ENCODE measurements at regions not wholly inside any gene's neighbourhood (a gene's known extent, or its start where the extent isn't known, plus 50 kb on each side); places are given as distances from the start of the nearest gene placed in this dataset.

DNA sequence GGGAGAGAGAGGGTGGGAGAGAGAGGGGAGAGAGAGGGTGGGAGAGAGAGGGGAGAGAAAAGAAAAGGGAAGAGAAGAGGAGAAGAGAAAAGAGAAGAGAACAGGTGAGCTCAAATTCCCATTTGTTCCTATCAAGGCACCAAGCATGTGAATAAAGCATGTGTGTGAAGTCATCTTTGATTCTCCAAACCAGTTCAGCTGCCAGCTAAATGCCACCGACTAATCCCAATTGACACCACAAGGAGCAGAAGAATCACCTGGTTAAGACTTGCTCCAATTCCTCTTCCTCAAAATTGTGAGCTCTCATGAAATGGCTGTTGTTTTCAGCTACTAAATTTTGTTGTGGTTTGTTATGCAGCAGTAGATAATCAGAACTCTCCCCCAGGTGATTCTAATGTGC lies 188.9 kb downstream of the TMX1 start:
- H3K27ac ChIP-seq, result no peak overlapping the region
- TF ChIP-seq, protein P1, sequence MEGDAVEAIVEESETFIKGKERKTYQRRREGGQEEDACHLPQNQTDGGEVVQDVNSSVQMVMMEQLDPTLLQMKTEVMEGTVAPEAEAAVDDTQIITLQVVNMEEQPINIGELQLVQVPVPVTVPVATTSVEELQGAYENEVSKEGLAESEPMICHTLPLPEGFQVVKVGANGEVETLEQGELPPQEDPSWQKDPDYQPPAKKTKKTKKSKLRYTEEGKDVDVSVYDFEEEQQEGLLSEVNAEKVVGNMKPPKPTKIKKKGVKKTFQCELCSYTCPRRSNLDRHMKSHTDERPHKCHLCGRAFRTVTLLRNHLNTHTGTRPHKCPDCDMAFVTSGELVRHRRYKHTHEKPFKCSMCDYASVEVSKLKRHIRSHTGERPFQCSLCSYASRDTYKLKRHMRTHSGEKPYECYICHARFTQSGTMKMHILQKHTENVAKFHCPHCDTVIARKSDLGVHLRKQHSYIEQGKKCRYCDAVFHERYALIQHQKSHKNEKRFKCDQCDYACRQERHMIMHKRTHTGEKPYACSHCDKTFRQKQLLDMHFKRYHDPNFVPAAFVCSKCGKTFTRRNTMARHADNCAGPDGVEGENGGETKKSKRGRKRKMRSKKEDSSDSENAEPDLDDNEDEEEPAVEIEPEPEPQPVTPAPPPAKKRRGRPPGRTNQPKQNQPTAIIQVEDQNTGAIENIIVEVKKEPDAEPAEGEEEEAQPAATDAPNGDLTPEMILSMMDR (conservative IDR thresholded peaks at IDR 0.05), result no peak

DNA sequence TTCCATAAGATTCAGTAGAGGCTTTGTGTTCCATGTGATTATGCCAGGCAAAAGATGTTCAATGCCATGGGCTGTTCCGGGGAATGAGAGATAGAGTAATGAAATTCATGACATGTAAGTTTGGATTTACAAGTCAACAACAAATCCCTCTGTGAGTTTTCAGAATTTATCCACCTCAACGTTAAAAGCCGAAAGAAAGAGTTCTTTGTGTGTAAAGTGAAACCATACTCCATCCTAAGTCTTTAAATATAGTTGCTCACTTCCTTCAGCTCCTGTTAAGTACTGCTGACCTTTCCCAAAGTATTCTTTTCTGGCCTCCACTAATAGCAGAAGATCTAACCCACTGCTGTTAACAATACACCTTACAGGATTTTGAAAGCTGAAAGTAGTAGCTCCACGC lies 190.0 kb downstream of the TMX1 start:
- TF ChIP-seq, protein P1 (conservative IDR thresholded peaks at IDR 0.05), result no peak
- H3K27ac ChIP-seq, result no peak overlapping the region

DNA sequence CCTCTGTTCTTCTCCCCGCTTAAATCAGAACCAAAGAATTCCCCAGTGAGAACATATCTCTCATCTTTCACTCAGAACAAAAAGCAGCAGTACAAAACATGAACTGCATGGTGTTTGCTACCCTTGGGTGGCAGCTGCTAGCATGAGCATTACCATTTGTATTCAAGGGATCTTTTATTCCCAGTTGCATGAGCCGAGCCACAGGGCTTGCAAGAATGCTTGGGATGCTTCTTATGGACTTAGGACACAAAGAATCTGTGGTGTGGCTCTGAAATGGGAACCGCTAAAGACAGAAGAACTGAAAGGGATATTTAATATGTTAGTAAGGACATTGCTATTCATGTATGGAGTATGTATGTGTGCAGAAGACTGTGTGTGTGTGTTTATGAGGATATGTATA lies 190.6 kb downstream of the TMX1 start:
- TF ChIP-seq, protein P1 (conservative IDR thresholded peaks at IDR 0.05), result no peak
- H3K27ac ChIP-seq, result no peak overlapping the region

DNA sequence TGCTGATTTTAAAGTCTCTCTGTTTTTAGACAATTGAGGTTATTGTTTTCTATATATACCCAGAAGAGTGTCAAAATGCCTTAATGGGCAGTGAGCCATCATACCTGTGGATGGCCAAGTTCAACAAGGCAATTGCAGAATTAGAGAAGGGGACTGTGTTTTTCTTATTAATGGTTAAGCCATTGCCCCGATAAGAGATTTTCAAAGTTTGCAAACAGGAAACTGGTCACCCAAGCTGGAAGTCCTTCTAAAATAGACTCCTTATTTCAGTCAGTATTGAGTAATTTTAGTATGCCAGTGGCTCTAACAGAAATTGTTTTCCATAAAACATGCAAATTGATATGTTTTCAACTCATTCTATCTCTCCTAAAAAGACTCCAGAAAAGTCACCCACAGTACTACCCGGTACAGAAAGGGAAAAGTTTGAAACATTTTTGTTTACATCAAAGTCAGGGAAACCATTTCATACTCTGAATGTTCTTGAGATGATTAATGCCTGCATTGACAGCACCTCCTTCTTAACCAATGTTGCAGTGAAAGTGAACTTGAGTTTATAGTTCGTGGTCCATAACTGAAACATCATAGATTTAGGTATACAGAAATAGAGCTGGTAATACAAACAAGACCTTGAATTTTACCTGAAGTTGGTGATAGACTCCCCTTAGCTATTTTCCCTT lies 191.1 kb downstream of the TMX1 start:
- TF ChIP-seq, protein P1 (conservative IDR thresholded peaks at IDR 0.05), result no peak
- H3K27ac ChIP-seq, result no peak overlapping the region

DNA sequence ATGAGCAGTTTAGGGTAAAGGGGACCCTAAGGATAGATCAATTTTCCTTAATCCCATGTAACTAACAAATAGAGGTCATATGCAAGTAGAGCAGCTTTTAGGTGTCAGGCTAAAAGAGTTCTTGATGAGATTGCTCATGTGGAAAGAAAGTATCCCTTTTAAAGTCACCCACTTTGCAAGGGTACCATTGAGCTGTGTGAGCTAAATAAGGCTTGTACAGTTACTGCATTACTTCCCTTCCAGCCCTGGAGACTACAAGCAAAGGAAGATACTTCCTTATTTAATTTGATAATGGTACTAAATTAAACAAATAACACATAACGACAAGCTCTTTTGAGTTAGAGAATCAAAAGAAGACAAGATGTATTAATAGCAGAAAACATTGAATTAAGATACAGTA lies 191.7 kb downstream of the TMX1 start:
- TF ChIP-seq, protein P1 (conservative IDR thresholded peaks at IDR 0.05), result no peak
- no peak overlapping the region for H3K27ac ChIP-seq

DNA sequence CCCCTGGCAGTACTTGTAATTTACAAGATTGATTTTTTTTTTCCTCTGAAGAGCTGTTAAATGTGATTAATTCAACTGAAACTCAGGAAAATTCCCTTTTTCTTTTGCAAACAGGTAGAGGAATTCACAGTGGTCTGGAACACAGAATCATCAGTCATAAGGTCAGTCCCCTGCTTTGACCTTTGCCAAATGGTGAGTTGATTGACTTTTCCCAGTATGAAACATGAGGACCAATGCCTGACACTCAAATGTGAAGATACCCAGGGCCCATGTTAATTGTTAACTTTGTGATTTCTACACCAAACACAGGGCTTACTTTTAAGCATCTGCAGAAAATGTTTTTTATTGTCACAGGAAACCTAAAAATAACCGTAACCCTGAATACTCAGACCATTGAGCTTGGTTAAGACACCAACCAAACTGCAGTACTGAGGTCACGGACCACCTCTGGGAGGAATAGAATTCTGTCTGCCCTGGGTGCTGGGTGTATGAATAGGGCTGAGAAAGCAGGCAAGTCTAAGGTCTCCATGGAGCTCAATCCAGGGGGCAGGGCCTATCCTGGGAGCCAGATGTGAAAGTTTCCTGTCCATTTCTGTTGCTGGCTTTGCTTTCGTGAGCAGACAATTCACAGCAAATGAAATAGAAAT lies 192.4 kb downstream of the TMX1 start:
- no peak overlapping the region for H3K27ac ChIP-seq
- TF ChIP-seq, protein P1 (conservative IDR thresholded peaks at IDR 0.05), result no peak

DNA sequence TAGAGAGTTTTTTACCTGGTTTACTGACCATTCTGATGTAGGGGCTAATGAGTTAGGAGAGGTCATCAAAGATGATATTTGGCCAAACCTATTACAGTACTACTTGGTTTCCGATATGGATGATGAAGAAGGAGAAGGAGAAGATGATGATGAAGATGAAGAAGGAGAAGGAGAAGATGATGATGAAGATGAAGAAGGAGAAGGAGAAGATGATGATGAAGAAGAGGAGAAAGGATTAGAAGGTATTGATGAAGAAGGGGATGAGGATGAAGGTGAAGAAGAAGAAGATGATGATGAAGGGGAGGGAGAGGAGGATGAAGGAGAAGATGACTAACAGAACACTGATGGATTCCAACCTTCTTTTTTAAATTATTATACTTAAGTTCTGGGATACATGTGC lies 196.6 kb downstream of the TMX1 start:
- no peak overlapping the region for H3K27ac ChIP-seq
- TF ChIP-seq, protein P1 (conservative IDR thresholded peaks at IDR 0.05), result no peak

All from VCaP (cell line).